Prostate gland (tissue), 2 donors: ENCODE measurements at regions not wholly inside any gene's neighbourhood (a gene's known extent, or its start where the extent isn't known, plus 50 kb on each side); places are given as distances from the start of the nearest gene placed in this dataset.
"Not testable (repeated sequence)": the region's sequence is repeated elsewhere in the genome, so short reads cannot be mapped to it uniquely, and the experiment has no call there.

Experiments
- DNase-seq: peaks from one replicate; pipeline ENCODE4 v3.0.0-alpha.2; 2019; ENCODE audit warnings: low spot score
- H3K27ac ChIP-seq, 2 donors: fragments of 200-600 bp; sonication (generic); 2 replicates each; pipeline ENCODE4 v1.5.1; 2017 to 2019
- H3K27me3 ChIP-seq: fragments of 200-600 bp; sonication (generic); replicated peaks from 2 replicates; pipeline ENCODE4 v1.5.1; 2019; ENCODE audit not compliant: insufficient read depth
- H3K36me3 ChIP-seq, 2 donors: fragments of 200-600 bp; sonication (generic); 1 replicate in 1 of 2; 2 replicates in 1 of 2; pipeline versions ENCODE4 v1.5.1 to v1.8.1; 2017 to 2019
- H3K4me1 ChIP-seq: fragments of 200-600 bp; sonication (generic); replicated peaks from 2 replicates; pipeline ENCODE4 v1.5.1; 2019
- H3K4me3 ChIP-seq, 2 donors: fragments of 200-600 bp; sonication (generic); 2 replicates each; pipeline ENCODE4 v1.5.1; 2017 to 2019
- H3K9me3 ChIP-seq: fragments of 200-600 bp; sonication (generic); 2 replicates; pipeline ENCODE4 v1.5.1; 2017
- CTCF ChIP-seq, 4 experiments: fragments of 200-600 bp in 2 of 4; fragments of 450-650 bp in 2 of 4; sonication (generic) in 2 of 4; IDR thresholded peaks; 1 replicate in 3 of 4; 2 replicates in 1 of 4; pipeline ENCODE4 v1.5.1; 2016 to 2019; ENCODE audit warnings: antibody characterized with exemption in 4 of 4, mild to moderate bottlenecking in 2 of 4, moderate library complexity in 2 of 4
- POLR2A ChIP-seq: fragments of 450-650 bp; IDR thresholded peaks from one replicate; pipeline ENCODE4 v1.6.1; 2016; ENCODE audit warnings: antibody characterized with exemption, mild to moderate bottlenecking
- POLR2AphosphoS5 ChIP-seq: sonication (generic); formaldehyde crosslinking; IDR thresholded peaks from one replicate; pipeline ENCODE4 v1.6.1; 2017; ENCODE audit warnings: antibody characterized with exemption
- WGBS: methylation state at CpG from one replicate; pipeline ENCODE4 v1.1.5; 2018; 5-methylcytosine and 5-hydroxymethylcytosine counted together
- intact Hi-C: fragments of 100-400 bp; cut with DNase I; formaldehyde crosslinking; loops from one replicate; pipeline ENCODE4 v1.14.2; 2022

- Histone ChIP-seq H3K36me3 (no peaks in the 10 kb centered on the region), H3K9me3 (no peaks in the 10 kb centered on the region), H3K27ac (no peak overlapping the region), H3K4me1 (no peaks in the 10 kb centered on the region), H3K27me3 (peaks cover 12% of the 10 kb centered on the region), H3K4me3 (no peak overlapping the region)
- intact Hi-C loops: no loop called here
- no peak for DNase-seq
- TF ChIP-seq CTCF (IDR thresholded peaks at IDR 0.05) (no peak), POLR2A (no peak), POLR2AphosphoS5 (no peak)
- WGBS: 7% methylated on average over 64 of the region's 66 CpGs
Measured at GRCh38 chr12:65728848-65729793, 95.2 kb upstream of the HMGA2 start.

- intact Hi-C loops: no loop called here
- Histone ChIP-seq H3K36me3 (no peaks in the 10 kb centered on the region), H3K4me3 (no peak overlapping the region), H3K4me1 (no peaks in the 10 kb centered on the region), H3K27me3 (peaks cover 12% of the 10 kb centered on the region), H3K9me3 (no peaks in the 10 kb centered on the region), H3K27ac (no peak overlapping the region)
- DNase-seq: no peak
- 85% methylated on average over 4 of the region's 4 CpGs for whole genome bisulfite sequencing
- TF ChIP-seq POLR2A: no peak
- no peak for TF ChIP-seq CTCF (IDR thresholded peaks at IDR 0.05)
- TF ChIP-seq POLR2AphosphoS5: no peak
Measured at GRCh38 chr12:65731771-65732170, 92.5 kb upstream of the HMGA2 start.

DNA sequence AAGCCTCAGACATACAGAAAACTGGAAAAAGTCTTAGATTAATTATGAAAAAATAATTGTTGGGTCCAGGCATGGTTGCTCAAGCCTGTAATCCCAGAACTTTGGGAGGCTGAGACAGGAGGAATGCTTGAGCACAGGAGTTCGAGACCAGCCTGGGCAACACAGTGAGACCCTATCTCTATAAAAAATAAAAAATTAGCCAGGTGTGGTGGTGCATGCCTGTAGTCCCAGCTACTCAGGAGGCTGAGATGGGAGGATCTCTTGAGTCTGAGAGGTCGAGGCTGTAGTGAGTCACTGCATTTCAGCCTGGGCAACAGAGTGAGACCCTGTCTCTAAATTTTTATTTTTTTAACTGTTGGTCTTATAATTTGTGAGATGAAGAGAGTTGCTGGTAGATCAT lies 90.6 kb upstream of the HMGA2 start:
- H3K4me3 ChIP-seq, H3K4me1 ChIP-seq, H3K27ac ChIP-seq, H3K36me3 ChIP-seq, H3K9me3 ChIP-seq, DNase-seq, intact Hi-C loops, H3K27me3 ChIP-seq: not testable (repeated sequence)
- 82% methylated on average over 2 of the region's 2 CpGs for WGBS

- H3K27me3 ChIP-seq: peaks cover 3% of the 10 kb centered on the region
- TF ChIP-seq CTCF (IDR thresholded peaks at IDR 0.05) (no peak), POLR2AphosphoS5 (no peak), POLR2A (no peak)
- no peak overlapping the region for H3K4me3 ChIP-seq
- 87% methylated on average over 2 of the region's 2 CpGs for WGBS
- H3K36me3 ChIP-seq: no peaks in the 10 kb centered on the region
- intact Hi-C loops: no loop called here
- H3K27ac ChIP-seq: no peak overlapping the region
- no peaks in the 10 kb centered on the region for H3K9me3 ChIP-seq
- no peaks in the 10 kb centered on the region for H3K4me1 ChIP-seq
- DNase-seq: no peak
Measured at GRCh38 chr12:65734226-65734625, 90.1 kb upstream of the HMGA2 start.

DNA sequence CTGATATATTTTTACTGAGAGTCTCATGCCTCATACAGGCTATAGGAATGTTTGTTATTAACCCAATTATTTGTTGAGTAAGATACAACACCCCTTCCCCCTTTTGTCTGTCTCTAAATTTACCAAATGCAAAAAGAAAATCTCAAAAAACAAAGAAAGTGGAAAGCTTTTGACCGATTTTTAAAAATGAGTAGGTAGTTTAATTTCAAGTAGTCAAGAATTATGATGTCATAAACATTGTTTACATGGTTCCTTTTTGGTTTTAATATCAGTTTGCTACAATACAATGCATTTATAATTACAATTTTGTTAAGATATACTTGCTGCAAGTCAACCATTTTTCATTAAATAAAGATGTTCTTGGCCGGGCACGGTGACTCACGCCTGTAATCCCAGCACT lies 84.7 kb upstream of the HMGA2 start:
- DNase-seq: no peak
- H3K36me3 ChIP-seq: no peaks in the 10 kb centered on the region
- TF ChIP-seq POLR2AphosphoS5 (no peak), CTCF (IDR thresholded peaks at IDR 0.05) (no peak), POLR2A (no peak)
- WGBS: 94% methylated on average over 4 of the region's 4 CpGs
- no peak overlapping the region for H3K27ac ChIP-seq
- intact Hi-C loops: no loop called here
- H3K4me3 ChIP-seq: no peak overlapping the region
- peaks cover 3% of the 10 kb centered on the region for H3K27me3 ChIP-seq
- no peaks in the 10 kb centered on the region for H3K9me3 ChIP-seq
- no peaks in the 10 kb centered on the region for H3K4me1 ChIP-seq
